ENCODE measurements at regions not wholly inside any gene's neighbourhood (a gene's known extent, or its start where the extent isn't known, plus 50 kb on each side); places are given as distances from the start of the nearest gene placed in this dataset.

DNA sequence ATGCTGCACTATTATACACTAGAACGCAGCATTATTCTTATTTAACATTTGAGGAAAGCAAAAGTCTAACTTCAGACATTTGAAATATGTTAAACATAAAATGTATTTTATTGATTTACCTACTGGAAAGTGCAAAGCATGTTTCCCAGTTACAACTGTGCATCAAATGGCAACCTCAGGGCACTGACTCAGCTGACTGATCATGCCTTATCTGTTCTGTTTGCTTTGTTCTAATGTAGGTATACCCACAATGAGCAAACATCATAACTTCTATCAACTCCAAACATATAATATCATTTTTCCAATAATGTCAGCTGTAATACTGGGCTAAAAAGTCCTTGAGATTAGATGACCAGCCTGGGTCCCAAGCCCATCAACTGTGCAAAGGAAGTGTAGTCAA lies 431.0 kb downstream of the FOXG1 start:
- TF ChIP-seq, protein P1, sequence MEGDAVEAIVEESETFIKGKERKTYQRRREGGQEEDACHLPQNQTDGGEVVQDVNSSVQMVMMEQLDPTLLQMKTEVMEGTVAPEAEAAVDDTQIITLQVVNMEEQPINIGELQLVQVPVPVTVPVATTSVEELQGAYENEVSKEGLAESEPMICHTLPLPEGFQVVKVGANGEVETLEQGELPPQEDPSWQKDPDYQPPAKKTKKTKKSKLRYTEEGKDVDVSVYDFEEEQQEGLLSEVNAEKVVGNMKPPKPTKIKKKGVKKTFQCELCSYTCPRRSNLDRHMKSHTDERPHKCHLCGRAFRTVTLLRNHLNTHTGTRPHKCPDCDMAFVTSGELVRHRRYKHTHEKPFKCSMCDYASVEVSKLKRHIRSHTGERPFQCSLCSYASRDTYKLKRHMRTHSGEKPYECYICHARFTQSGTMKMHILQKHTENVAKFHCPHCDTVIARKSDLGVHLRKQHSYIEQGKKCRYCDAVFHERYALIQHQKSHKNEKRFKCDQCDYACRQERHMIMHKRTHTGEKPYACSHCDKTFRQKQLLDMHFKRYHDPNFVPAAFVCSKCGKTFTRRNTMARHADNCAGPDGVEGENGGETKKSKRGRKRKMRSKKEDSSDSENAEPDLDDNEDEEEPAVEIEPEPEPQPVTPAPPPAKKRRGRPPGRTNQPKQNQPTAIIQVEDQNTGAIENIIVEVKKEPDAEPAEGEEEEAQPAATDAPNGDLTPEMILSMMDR (IDR thresholded peaks at IDR 0.05) = no peak
- TF ChIP-seq POLR2A (IDR thresholded peaks at IDR 0.05) = no peak
